ENCODE measurements at regions not wholly inside any gene's neighbourhood (a gene's known extent, or its start where the extent isn't known, plus 50 kb on each side); places are given as distances from the start of the nearest gene placed in this dataset.
"Not testable (repeated sequence)": the region's sequence is repeated elsewhere in the genome, so short reads cannot be mapped to it uniquely, and the experiment has no call there.

GRCh38 chr14:43258396-43258795, 1248.7 kb downstream of the FSCB start:
- WGBS (ENCODE audit: insufficient coverage), result no CpG with 5 or more reads among the region's 2 CpGs
- Histone ChIP-seq H3K27me3 (replicated peaks in 1 of 4; ENCODE audit: control extremely low read depth in 1 of 4, control insufficient read depth in 3 of 4, insufficient read depth in 4 of 4, low read length in 3 of 4) (no peaks in the 10 kb centered on the region), H3K79me2 (ENCODE audit: control insufficient read depth, insufficient read depth, low read length) (no peaks in the 10 kb centered on the region), H2AFZ (ENCODE audit: insufficient read depth, low read depth, low read length, poor library complexity, severe bottlenecking) (no peak overlapping the region), H3K4me2 (replicated peaks; ENCODE audit: low read depth, low read length, poor library complexity, severe bottlenecking) (no peak overlapping the region), H3K27ac (ENCODE audit: low read length in 2 of 2) (no peak overlapping the region), H3K36me3 (replicated peaks in 1 of 2; ENCODE audit: control extremely low read depth in 1 of 2, control insufficient read depth in 1 of 2, extremely low read depth in 1 of 2, insufficient read depth in 2 of 2, low read length in 1 of 2) (no peaks in the 10 kb centered on the region), H3K9me3 (ENCODE audit: control extremely low read depth in 1 of 3, control insufficient read depth in 2 of 3, insufficient read depth in 1 of 3, low read length in 2 of 3) (peaks cover 0 to 3% (median 0%) of the 10 kb centered on the region in 3 donors), H4K20me1 (ENCODE audit: control insufficient read depth, insufficient read depth, low read length, poor library complexity, severe bottlenecking) (no peaks in the 10 kb centered on the region), H3K4me1 (ENCODE audit: control insufficient read depth in 2 of 2, insufficient read depth in 2 of 2, low read length in 2 of 2) (no peaks in the 10 kb centered on the region), H3K4me3 (ENCODE audit: control extremely low read depth in 1 of 5, extremely low read depth in 1 of 5, insufficient read depth in 1 of 5, low read depth in 2 of 5, low read length in 4 of 5) (no peak overlapping the region), H3K9ac (ENCODE audit: low read length) (no peak overlapping the region)
- ATAC-seq (ENCODE audit: low read depth), result no peak
- H3K4me1 Mint-ChIP-seq, result no peaks in the 10 kb centered on the region
- ChIA-PET POLR2A (no interaction called here), CTCF (no interaction called here)
- intact Hi-C loops (cut with micrococcal nuclease), result no loop called here
- no peaks in the 10 kb centered on the region for H3K9me3 Mint-ChIP-seq (ENCODE audit: insufficient read depth)
- no peak for DNase-seq
- no peak for TF ChIP-seq EZH2 (IDR thresholded peaks at IDR 0.05; ENCODE audit: borderline replicate concordance, insufficient read depth, low read depth, low read length, poor library complexity, severe bottlenecking)
- no peak for TF ChIP-seq CTCF (IDR thresholded peaks at IDR 0.05)
- no peak overlapping the region for H3K27ac Mint-ChIP-seq
- H3K4me3 Mint-ChIP-seq, result no peak overlapping the region
- H3K27me3 Mint-ChIP-seq, result no peaks in the 10 kb centered on the region

DNA sequence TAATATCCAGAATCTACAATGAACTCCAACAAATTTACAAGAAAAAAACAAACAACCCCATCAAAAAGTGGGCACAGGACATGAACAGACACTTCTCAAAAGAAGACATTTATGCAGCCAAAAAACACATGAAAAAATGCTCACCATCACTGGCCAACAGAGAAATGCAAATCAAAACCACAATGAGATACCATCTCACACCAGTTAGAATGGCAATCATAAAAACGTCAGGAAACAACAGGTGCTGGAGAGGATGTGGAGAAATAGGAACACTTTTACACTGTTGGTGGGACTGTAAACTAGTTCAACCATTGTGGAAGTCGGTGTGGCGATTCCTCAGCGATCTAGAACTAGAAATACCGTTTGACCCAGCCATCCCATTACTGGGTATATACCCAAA, 1250.1 kb downstream of the FSCB start:
- H3K9me3 Mint-ChIP-seq (ENCODE audit: insufficient read depth); H3K4me3 ChIP-seq (ENCODE audit: control extremely low read depth in 1 of 5, extremely low read depth in 1 of 5, insufficient read depth in 1 of 5, low read depth in 2 of 5, low read length in 4 of 5); ATAC-seq (ENCODE audit: low read depth); DNase-seq; POLR2A ChIA-PET; H3K4me1 Mint-ChIP-seq; H4K20me1 ChIP-seq (ENCODE audit: control insufficient read depth, insufficient read depth, low read length, poor library complexity, severe bottlenecking); CTCF ChIA-PET; H3K4me2 ChIP-seq (replicated peaks; ENCODE audit: low read depth, low read length, poor library complexity, severe bottlenecking); H3K4me1 ChIP-seq (ENCODE audit: control insufficient read depth in 2 of 2, insufficient read depth in 2 of 2, low read length in 2 of 2); H3K27me3 ChIP-seq (replicated peaks in 1 of 4; ENCODE audit: control extremely low read depth in 1 of 4, control insufficient read depth in 3 of 4, insufficient read depth in 4 of 4, low read length in 3 of 4); H2AFZ ChIP-seq (ENCODE audit: insufficient read depth, low read depth, low read length, poor library complexity, severe bottlenecking); H3K27ac Mint-ChIP-seq; H3K9me3 ChIP-seq (ENCODE audit: control extremely low read depth in 1 of 3, control insufficient read depth in 2 of 3, insufficient read depth in 1 of 3, low read length in 2 of 3); H3K36me3 ChIP-seq (replicated peaks in 1 of 2; ENCODE audit: control extremely low read depth in 1 of 2, control insufficient read depth in 1 of 2, extremely low read depth in 1 of 2, insufficient read depth in 2 of 2, low read length in 1 of 2); H3K27me3 Mint-ChIP-seq; H3K79me2 ChIP-seq (ENCODE audit: control insufficient read depth, insufficient read depth, low read length); H3K27ac ChIP-seq (ENCODE audit: low read length in 2 of 2); H3K4me3 Mint-ChIP-seq; H3K9ac ChIP-seq (ENCODE audit: low read length); intact Hi-C loops (cut with micrococcal nuclease): not testable (repeated sequence)
- WGBS (ENCODE audit: insufficient coverage), result no CpG with 5 or more reads among the region's 5 CpGs

Measured in B cell (primary cell).